HCT116 (cell line): ENCODE measurements at regions not wholly inside any gene's neighbourhood (a gene's known extent, or its start where the extent isn't known, plus 50 kb on each side); places are given as distances from the start of the nearest gene placed in this dataset.

ENCODE experiments used
- CEBPB ChIP-seq: IDR thresholded peaks from 2 replicates; pipeline ENCODE4 v1.6.1; 2012; ENCODE audit warnings: low read depth
- EGR1 ChIP-seq: IDR thresholded peaks from 2 replicates; pipeline ENCODE4 v1.6.1; 2012; ENCODE audit warnings: low read depth
- EZH2 ChIP-seq: fragments of 200-600 bp; sonication (generic); IDR thresholded peaks from 2 replicates; pipeline ENCODE4 v1.6.1; 2017; ENCODE audit warnings: antibody characterized with exemption, mixed run types
- EZH2phosphoT487 ChIP-seq: fragments of 200-600 bp; IDR thresholded peaks from 2 replicates; pipeline ENCODE4 v1.6.1; 2018; ENCODE audit warnings: antibody characterized with exemption, borderline replicate concordance
- FOSL1 ChIP-seq: IDR thresholded peaks from 2 replicates; pipeline ENCODE4 v1.6.1; 2012; ENCODE audit warnings: low read depth
- JUND ChIP-seq: IDR thresholded peaks from 2 replicates; pipeline ENCODE4 v1.6.1; 2012
- POLR2A ChIP-seq: IDR thresholded peaks from 2 replicates; pipeline ENCODE4 v1.7.0; 2011; ENCODE audit warnings: borderline replicate concordance; ENCODE audit not compliant: insufficient read depth, insufficient read length; ENCODE audit errors: extremely low read depth
- POLR2AphosphoS5 ChIP-seq: IDR thresholded peaks from 2 replicates; pipeline ENCODE4 v1.6.1; 2011; ENCODE audit warnings: mild to moderate bottlenecking, low read depth, low read length, moderate library complexity
- SP1 ChIP-seq: IDR thresholded peaks from 2 replicates; pipeline ENCODE4 v1.6.1; 2012; ENCODE audit warnings: low read depth
- SRF ChIP-seq: IDR thresholded peaks from 2 replicates; pipeline ENCODE4 v1.6.1; 2012; ENCODE audit warnings: low read depth
- TCF7L2 ChIP-seq: IDR thresholded peaks from 2 replicates; pipeline ENCODE4 v1.7.0; 2011; ENCODE audit warnings: borderline replicate concordance, inconsistent platforms; ENCODE audit not compliant: insufficient read depth, insufficient read length; ENCODE audit errors: extremely low read depth
- TF ChIP-seq, protein P1 (sequence below), 3 experiments: fragments of 200-600 bp in 1 of 3; sonication (generic) in 1 of 3; IDR thresholded peaks in 2 of 3; conservative IDR thresholded peaks in 1 of 3; 2 replicates each; pipeline ENCODE4 v1.5.1; 2012 to 2017; ENCODE audit warnings: low read depth in 2 of 3, low read length in 2 of 3, antibody characterized with exemption in 1 of 3, borderline replicate concordance in 1 of 3, control low read depth in 1 of 3, mild to moderate bottlenecking in 1 of 3, mixed read lengths in 1 of 3, mixed run types in 1 of 3, moderate library complexity in 1 of 3; ENCODE audit not compliant: insufficient read depth in 1 of 3
- TF ChIP-seq, protein P2 (sequence below): IDR thresholded peaks from 2 replicates; pipeline ENCODE4 v1.6.1; 2012; ENCODE audit warnings: low read depth
- TF ChIP-seq, protein P3 (sequence below): IDR thresholded peaks from 2 replicates; pipeline ENCODE4 v1.6.1; 2012

DNA sequence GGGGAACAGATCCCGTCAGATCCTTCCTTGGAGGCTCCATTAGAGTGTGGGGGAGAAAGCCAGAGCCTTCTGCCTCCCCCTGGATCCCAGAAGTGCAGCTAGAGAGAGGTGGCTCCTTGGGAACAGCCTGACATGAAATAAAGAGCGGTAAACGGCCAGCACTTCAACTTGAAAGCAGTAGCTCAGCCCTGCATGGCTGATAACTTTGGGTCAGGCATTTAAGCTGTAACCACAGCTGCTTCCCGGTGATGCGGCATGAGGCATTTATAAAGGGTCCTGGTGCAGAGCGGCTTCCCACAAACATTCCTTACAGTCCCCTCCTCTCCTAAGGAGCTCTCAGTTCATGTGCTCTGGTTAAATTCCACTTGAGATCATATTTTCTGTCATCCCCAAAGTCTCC lies 960.3 kb downstream of the VRK1 start:
- TF ChIP-seq POLR2AphosphoS5 (no peak), EZH2phosphoT487 (no peak), FOSL1 (no peak), TCF7L2 (no peak), EGR1 (no peak), SRF (no peak), JUND (no peak), EZH2 (no peak), CEBPB (no peak), SP1 (no peak), POLR2A (no peak)
- TF ChIP-seq, protein P1, sequence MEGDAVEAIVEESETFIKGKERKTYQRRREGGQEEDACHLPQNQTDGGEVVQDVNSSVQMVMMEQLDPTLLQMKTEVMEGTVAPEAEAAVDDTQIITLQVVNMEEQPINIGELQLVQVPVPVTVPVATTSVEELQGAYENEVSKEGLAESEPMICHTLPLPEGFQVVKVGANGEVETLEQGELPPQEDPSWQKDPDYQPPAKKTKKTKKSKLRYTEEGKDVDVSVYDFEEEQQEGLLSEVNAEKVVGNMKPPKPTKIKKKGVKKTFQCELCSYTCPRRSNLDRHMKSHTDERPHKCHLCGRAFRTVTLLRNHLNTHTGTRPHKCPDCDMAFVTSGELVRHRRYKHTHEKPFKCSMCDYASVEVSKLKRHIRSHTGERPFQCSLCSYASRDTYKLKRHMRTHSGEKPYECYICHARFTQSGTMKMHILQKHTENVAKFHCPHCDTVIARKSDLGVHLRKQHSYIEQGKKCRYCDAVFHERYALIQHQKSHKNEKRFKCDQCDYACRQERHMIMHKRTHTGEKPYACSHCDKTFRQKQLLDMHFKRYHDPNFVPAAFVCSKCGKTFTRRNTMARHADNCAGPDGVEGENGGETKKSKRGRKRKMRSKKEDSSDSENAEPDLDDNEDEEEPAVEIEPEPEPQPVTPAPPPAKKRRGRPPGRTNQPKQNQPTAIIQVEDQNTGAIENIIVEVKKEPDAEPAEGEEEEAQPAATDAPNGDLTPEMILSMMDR (IDR thresholded peaks at IDR 0.05 in 2 of 3, conservative IDR thresholded peaks at IDR 0.05 in 1 of 3; ENCODE audit: borderline replicate concordance in 1 of 3, insufficient read depth in 1 of 3, low read depth in 2 of 3, low read length in 2 of 3), result no peak
- TF ChIP-seq, protein P2, sequence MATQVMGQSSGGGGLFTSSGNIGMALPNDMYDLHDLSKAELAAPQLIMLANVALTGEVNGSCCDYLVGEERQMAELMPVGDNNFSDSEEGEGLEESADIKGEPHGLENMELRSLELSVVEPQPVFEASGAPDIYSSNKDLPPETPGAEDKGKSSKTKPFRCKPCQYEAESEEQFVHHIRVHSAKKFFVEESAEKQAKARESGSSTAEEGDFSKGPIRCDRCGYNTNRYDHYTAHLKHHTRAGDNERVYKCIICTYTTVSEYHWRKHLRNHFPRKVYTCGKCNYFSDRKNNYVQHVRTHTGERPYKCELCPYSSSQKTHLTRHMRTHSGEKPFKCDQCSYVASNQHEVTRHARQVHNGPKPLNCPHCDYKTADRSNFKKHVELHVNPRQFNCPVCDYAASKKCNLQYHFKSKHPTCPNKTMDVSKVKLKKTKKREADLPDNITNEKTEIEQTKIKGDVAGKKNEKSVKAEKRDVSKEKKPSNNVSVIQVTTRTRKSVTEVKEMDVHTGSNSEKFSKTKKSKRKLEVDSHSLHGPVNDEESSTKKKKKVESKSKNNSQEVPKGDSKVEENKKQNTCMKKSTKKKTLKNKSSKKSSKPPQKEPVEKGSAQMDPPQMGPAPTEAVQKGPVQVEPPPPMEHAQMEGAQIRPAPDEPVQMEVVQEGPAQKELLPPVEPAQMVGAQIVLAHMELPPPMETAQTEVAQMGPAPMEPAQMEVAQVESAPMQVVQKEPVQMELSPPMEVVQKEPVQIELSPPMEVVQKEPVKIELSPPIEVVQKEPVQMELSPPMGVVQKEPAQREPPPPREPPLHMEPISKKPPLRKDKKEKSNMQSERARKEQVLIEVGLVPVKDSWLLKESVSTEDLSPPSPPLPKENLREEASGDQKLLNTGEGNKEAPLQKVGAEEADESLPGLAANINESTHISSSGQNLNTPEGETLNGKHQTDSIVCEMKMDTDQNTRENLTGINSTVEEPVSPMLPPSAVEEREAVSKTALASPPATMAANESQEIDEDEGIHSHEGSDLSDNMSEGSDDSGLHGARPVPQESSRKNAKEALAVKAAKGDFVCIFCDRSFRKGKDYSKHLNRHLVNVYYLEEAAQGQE, result no peak
- TF ChIP-seq, protein P3, sequence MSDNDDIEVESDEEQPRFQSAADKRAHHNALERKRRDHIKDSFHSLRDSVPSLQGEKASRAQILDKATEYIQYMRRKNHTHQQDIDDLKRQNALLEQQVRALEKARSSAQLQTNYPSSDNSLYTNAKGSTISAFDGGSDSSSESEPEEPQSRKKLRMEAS, result no peak
